BLaER1 treated with 17β-estradiol and CSF1 and Interleukin-3, amounts not matched to agents 10 nM and 100 nM (cell line): ENCODE measurements at regions not wholly inside any gene's neighbourhood (a gene's known extent, or its start where the extent isn't known, plus 50 kb on each side); places are given as distances from the start of the nearest gene placed in this dataset.

Source experiments
- H3K27ac ChIP-seq, 11 experiments: shearing (Covaris generic); formaldehyde crosslinking; 2 replicates each; pipeline ENCODE4 v1.8.1; 2022
- H3K27me3 ChIP-seq, 11 experiments: shearing (Covaris generic); formaldehyde crosslinking; 2 replicates each; pipeline ENCODE4 v1.8.1; 2022
- H3K36me3 ChIP-seq, 11 experiments: shearing (Covaris generic); formaldehyde crosslinking; 2 replicates each; pipeline ENCODE4 v1.8.1; 2022
- H3K4me1 ChIP-seq, 10 experiments: shearing (Covaris generic); formaldehyde crosslinking; 2 replicates each; pipeline ENCODE4 v1.8.1; 2022
- H3K4me2 ChIP-seq, 11 experiments: shearing (Covaris generic); formaldehyde crosslinking; 2 replicates each; pipeline ENCODE4 v1.8.1; 2022
- H3K4me3 ChIP-seq, 10 experiments: shearing (Covaris generic); formaldehyde crosslinking; 2 replicates each; pipeline ENCODE4 v1.8.1; 2022
- H3K9ac ChIP-seq, 11 experiments: shearing (Covaris generic); formaldehyde crosslinking; 2 replicates each; pipeline ENCODE4 v1.8.1; 2022
- H3K9me3 ChIP-seq, 11 experiments: shearing (Covaris generic); formaldehyde crosslinking; replicated peaks in 1 of 11; 2 replicates each; pipeline ENCODE4 v1.8.1; 2022
- H4K20me1 ChIP-seq, 11 experiments: shearing (Covaris generic); formaldehyde crosslinking; 2 replicates each; pipeline ENCODE4 v1.8.1; 2022
- Cebpa-rat ChIP-seq, 11 experiments: shearing (Covaris generic); IDR thresholded peaks; 2 replicates each; pipeline ENCODE4 v1.8.1; 2022

DNA sequence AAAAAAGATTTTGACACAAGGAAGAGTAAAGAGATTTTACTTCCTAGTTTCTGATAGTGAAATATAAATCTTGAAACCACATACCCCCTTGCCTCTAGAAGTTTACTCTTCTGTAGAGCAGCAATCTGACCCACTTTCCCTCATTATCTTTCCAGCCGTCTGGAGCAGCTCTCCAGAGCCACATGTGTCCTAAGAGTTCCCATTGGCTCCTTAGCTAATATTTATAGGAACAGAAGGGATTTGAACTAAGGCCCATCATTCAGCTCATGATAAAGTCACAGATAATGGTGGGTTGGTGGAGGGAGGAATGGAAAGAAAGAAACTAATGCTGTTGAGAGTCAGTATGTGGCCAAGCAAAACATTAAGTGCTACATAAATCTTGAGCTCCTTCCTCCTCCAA, 121.8 kb downstream of the INHBA start:
- no peaks in the 10 kb centered on the region for H3K36me3 ChIP-seq
- TF ChIP-seq Cebpa-rat (IDR thresholded peaks at IDR 0.05) = no peak
- H3K9me3 ChIP-seq = no peaks in the 10 kb centered on the region
- no peaks in the 10 kb centered on the region for H4K20me1 ChIP-seq
- no peaks in the 10 kb centered on the region for H3K4me1 ChIP-seq
- H3K4me2 ChIP-seq = no peak overlapping the region
- H3K27me3 ChIP-seq = no peaks in the 10 kb centered on the region
- no peak overlapping the region for H3K27ac ChIP-seq
- no peak overlapping the region for H3K4me3 ChIP-seq
- no peak overlapping the region for H3K9ac ChIP-seq

DNA sequence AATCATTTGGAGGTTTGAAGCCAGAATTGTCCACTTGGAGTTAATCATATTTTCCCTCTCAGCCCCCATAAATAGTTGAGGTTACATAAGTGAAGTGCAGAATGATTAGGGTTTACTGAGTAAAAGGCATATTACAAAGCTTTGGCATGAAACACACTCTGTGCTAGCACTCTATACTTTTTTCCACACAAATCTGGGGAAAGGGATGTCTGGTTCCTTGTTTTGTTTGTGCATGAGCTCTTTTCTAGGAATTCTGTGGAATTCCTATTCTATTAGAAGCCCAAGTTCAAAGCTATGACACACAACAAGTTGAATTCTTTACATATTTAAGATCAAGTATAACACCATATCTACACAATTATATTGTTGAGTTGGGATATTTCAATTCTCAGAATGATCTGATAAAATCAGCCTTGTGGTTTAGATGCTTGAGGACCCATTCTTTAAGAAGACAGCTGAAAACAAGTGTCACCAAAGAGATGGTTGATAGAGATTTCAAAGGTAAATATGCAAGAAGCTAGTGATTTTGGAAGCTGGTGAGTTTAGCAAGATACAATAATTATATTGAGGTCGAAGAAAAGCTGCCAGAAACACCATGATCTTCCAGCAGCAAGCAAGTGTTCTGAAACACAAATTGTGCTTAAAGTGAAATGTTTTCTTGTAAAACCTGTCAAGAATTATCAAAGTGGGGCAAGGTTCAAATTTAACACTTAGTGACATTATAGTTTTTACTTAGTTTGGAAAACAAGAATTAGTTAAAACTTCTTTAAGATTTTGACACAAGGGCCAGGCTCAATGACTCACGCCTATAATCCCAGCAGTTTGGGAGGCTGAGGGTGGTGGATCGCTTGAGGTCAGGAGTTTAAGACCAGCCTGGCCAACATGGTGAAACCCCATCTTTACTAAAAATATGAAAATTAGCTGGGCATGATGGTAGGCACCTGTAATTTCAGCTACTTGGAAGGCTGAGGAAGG, 122.6 kb downstream of the INHBA start:
- no peak overlapping the region for H3K27ac ChIP-seq
- no peaks in the 10 kb centered on the region for H3K9me3 ChIP-seq
- no peaks in the 10 kb centered on the region for H4K20me1 ChIP-seq
- H3K4me1 ChIP-seq = no peaks in the 10 kb centered on the region
- no peak overlapping the region for H3K9ac ChIP-seq
- H3K4me2 ChIP-seq = no peak overlapping the region
- H3K36me3 ChIP-seq = no peaks in the 10 kb centered on the region
- TF ChIP-seq Cebpa-rat (IDR thresholded peaks at IDR 0.05) = no peak
- no peak overlapping the region for H3K4me3 ChIP-seq
- H3K27me3 ChIP-seq = no peaks in the 10 kb centered on the region

DNA sequence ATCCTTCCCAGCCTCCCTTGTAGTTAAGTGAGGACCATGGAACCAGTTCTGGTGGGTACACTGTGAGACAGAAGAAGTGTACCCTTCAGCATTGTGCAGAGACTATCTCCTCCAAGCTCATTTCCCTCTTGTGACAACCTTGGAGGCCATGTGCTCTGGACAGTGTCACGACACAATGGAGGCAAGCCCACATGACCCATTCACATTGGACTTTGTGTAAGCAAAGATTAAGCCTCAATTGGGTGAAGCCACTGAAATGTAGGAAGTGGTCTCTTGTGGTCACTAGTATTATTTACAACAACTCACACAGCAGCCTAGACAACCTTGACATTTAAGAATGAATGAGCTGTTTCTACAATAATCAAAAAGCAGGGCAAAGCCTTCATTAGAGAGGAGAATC, 124.2 kb downstream of the INHBA start:
- Histone ChIP-seq H3K27ac (no peak overlapping the region), H3K4me1 (no peaks in the 10 kb centered on the region), H3K36me3 (no peaks in the 10 kb centered on the region), H3K4me3 (no peak overlapping the region), H3K9ac (no peak overlapping the region), H4K20me1 (no peaks in the 10 kb centered on the region), H3K4me2 (no peak overlapping the region), H3K27me3 (no peaks in the 10 kb centered on the region), H3K9me3 (no peaks in the 10 kb centered on the region)
- TF ChIP-seq Cebpa-rat (IDR thresholded peaks at IDR 0.05) = no peak

DNA sequence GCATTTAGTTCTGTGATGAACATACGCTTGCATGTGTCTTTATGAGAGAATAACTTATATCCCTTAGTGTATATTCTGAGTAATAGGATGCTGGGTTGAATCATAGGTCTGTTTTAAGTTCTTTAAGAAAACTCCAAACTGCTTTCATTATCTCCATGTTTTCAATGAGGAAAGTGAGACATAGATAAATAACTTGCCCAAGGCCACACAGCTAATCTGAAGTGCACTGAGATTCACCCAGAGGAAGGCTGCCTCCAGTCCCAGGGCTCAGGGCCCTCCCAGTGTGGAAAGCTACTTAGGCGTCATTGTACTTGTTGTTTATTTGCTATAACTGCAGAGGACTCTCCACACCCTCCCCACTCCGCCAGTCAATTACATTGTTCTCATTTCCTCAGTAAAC, 126.7 kb downstream of the INHBA start:
- Histone ChIP-seq H3K4me2 (no peak overlapping the region), H3K36me3 (no peaks in the 10 kb centered on the region), H3K9ac (no peak overlapping the region), H3K4me3 (no peak overlapping the region), H4K20me1 (no peaks in the 10 kb centered on the region), H3K4me1 (no peaks in the 10 kb centered on the region), H3K9me3 (no peaks in the 10 kb centered on the region), H3K27me3 (no peaks in the 10 kb centered on the region), H3K27ac (no peak overlapping the region)
- no peak for TF ChIP-seq Cebpa-rat (IDR thresholded peaks at IDR 0.05)

DNA sequence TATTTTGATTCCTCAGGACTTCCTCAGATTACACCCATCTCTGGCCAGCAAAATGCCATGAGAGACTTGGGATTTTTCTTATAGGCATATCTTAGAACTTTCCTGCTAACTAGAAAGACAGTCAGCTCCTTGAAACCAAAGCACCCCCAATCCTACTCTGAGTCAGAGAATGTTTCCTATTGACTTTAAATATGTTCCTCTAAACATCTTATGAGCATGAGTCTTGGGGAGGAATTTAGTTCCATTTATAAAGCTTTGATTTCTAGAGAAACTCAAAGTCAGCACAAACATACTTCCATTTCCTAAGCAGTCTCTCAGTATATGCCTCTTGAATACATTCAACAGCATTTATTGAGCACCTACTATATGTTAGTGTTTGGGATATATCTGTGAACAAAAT, 128.5 kb downstream of the INHBA start:
- Histone ChIP-seq H4K20me1 (no peaks in the 10 kb centered on the region), H3K27ac (no peak overlapping the region), H3K9ac (no peak overlapping the region)

DNA sequence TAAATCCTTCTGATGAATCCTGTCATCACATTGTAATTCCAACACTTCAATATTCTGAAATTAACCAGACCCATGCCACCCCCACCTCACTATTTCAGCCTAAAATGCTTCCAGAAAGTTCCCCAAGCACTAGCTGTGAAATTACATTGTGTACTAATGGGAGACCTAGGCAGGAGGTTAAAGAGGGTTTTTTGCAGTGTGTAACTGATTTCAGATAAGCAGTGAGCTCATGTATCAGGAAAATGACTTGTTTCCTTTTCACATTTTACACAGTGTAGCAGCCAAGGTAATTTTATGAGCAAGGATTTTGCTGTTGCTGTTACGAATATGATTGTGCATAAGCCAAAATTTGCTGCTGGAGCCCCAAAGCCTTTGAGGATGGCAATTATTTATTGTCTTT, 129.0 kb downstream of the INHBA start:
- Histone ChIP-seq H3K4me3 (no peak overlapping the region), H4K20me1 (no peaks in the 10 kb centered on the region), H3K27me3 (no peaks in the 10 kb centered on the region), H3K4me1 (peaks cover 0 to 2% (median 0%) of the 10 kb centered on the region in 10 experiments; a peak in 3 of 20 replicates), H3K9ac (no peak overlapping the region), H3K36me3 (no peaks in the 10 kb centered on the region), H3K4me2 (no peak overlapping the region), H3K9me3 (no peaks in the 10 kb centered on the region), H3K27ac (no peak overlapping the region)
- TF ChIP-seq Cebpa-rat (IDR thresholded peaks at IDR 0.05) = no peak

More for the DNA sequence above, 128.5 kb downstream of the INHBA start:
- no peak for TF ChIP-seq Cebpa-rat (IDR thresholded peaks at IDR 0.05)
- H3K36me3 ChIP-seq = no peaks in the 10 kb centered on the region
- no peak overlapping the region for H3K4me2 ChIP-seq
- no peaks in the 10 kb centered on the region for H3K4me1 ChIP-seq
- H3K9me3 ChIP-seq = no peaks in the 10 kb centered on the region
- H3K4me3 ChIP-seq = no peak overlapping the region
- no peaks in the 10 kb centered on the region for H3K27me3 ChIP-seq

DNA sequence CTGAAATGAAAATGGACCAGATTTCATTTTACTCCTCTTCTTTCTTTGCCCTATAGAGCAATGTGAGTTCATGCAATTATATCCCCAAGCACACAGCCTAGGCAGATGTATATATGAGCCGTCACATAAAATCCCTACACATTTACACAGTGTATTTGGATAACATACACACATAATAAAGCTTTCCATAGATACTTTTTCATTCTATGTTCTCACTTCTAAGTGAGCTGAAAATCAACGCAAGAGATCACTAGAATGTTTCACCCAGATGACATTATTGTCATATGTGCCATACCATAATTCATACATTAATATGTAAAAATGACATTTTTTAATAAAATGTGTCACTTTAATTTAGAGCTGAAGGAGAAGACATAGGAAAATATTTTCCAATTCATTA, 129.4 kb downstream of the INHBA start:
- Histone ChIP-seq H3K36me3 (no peaks in the 10 kb centered on the region), H3K4me1 (peaks cover under 1 to 6% (median 2%) of the 10 kb centered on the region in 10 experiments; a peak in 18 of 20 replicates), H3K27me3 (no peaks in the 10 kb centered on the region), H3K4me2 (no peak overlapping the region), H3K27ac (no peak overlapping the region), H3K4me3 (no peak overlapping the region), H3K9ac (no peak overlapping the region), H3K9me3 (no peaks in the 10 kb centered on the region), H4K20me1 (no peaks in the 10 kb centered on the region)
- TF ChIP-seq Cebpa-rat (IDR thresholded peaks at IDR 0.05) = no peak

DNA sequence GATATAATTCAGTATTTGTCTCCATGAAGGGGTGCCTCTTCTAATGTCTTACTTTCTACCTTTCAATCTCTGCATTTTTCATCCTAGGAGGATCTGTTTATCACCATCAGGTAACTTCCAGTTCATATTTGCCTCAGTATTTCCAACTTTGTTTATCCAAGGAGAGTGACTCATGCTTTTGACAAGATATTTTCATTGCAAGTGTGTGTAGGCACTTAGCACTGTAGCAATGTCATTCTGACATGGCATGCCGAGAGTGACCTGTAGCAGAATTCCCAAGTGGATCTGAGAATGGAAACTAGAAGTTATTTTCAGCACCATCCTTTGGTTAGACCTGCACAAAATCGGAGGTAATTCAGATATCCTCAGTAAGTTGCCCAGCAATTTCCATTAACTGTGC, 129.9 kb downstream of the INHBA start:
- no peaks in the 10 kb centered on the region for H3K36me3 ChIP-seq
- no peaks in the 10 kb centered on the region for H3K27me3 ChIP-seq
- H3K4me1 ChIP-seq = peaks cover 5 to 11% (median 6%) of the 10 kb centered on the region in 10 experiments
- no peaks in the 10 kb centered on the region for H4K20me1 ChIP-seq
- no peak overlapping the region for H3K9ac ChIP-seq
- H3K27ac ChIP-seq = no peak overlapping the region
- H3K4me2 ChIP-seq = no peak overlapping the region
- H3K9me3 ChIP-seq = no peaks in the 10 kb centered on the region
- TF ChIP-seq Cebpa-rat (IDR thresholded peaks at IDR 0.05) = no peak
- H3K4me3 ChIP-seq = no peak overlapping the region

DNA sequence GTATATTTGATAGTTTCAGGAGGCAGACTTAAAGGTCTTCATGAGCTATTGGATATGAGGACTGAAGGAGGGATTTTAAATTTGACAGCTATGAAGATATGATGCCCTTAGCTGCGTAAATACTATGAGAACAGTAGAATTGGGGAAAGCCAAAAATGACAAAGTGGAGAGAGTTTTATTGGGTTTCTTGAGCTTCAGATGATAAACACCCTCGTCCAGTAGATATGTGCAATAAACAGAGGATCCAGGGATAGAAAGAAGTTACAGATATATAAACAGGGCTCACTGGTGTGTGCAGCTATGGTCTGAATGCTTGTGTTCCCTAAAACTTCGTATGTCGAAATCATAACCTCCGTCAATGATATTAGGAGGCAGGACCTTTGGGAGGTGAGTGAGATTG, 131.3 kb downstream of the INHBA start:
- no peak for TF ChIP-seq Cebpa-rat (IDR thresholded peaks at IDR 0.05)
- no peaks in the 10 kb centered on the region for H4K20me1 ChIP-seq
- H3K27ac ChIP-seq = no peak overlapping the region
- H3K4me3 ChIP-seq = no peak overlapping the region
- no peaks in the 10 kb centered on the region for H3K9me3 ChIP-seq
- no peaks in the 10 kb centered on the region for H3K36me3 ChIP-seq
- H3K4me1 ChIP-seq = peaks cover 19 to 25% (median 21%) of the 10 kb centered on the region in 10 experiments
- H3K4me2 ChIP-seq = no peak overlapping the region
- no peaks in the 10 kb centered on the region for H3K27me3 ChIP-seq
- H3K9ac ChIP-seq = no peak overlapping the region

DNA sequence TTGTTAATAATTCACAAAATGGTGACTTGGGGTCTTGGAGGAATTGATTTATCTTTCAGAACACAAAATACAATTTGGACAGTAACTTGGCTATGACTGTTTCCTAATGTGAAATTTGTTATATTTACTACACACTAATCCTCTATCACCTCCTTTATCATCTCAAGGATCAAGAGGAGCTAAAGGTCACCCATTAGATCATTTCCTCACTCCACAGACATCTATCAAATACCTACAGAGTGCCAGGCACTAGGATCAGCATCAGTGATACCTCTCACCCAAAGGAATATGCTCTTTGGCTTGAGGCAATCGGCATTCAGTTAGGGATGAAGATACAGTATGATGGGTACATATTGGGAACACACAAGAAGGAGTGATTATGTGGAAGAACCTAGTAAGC, 132.1 kb downstream of the INHBA start:
- Histone ChIP-seq H3K27ac (no peak overlapping the region), H4K20me1 (no peaks in the 10 kb centered on the region), H3K4me1 (peaks cover 19 to 30% (median 22%) of the 10 kb centered on the region in 10 experiments), H3K4me2 (no peak overlapping the region), H3K9ac (no peak overlapping the region), H3K27me3 (no peaks in the 10 kb centered on the region), H3K9me3 (no peaks in the 10 kb centered on the region), H3K36me3 (no peaks in the 10 kb centered on the region), H3K4me3 (no peak overlapping the region)
- TF ChIP-seq Cebpa-rat (IDR thresholded peaks at IDR 0.05) = no peak
